Left kidney (tissue), 1 donor: ENCODE measurements at regions not wholly inside any gene's neighbourhood (a gene's known extent, or its start where the extent isn't known, plus 50 kb on each side); places are given as distances from the start of the nearest gene placed in this dataset.

ENCODE experiments used
- DNase-seq: peaks from one replicate; pipeline ENCODE4 v3.0.0-alpha.2; 2013

DNA sequence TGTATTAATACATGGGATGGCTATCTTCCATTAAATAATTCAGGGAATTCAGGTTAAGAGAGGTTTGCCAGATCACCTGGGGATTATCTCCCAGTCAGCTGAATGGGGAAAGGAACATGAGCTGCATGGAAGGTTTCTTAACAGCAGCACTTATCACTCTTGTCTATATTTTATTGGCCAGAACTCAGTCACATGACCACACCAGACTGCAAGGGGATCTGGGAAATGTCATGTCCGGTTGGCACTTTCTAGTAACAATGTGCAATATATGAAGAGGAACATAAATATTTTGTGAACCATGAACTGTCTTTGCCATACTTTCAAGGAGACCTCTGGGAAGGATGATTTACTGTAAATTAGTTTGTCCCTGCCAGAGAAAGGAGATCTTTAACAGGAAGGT, 599.1 kb downstream of the SLC4A3 start:
- no peak for DNase-seq

DNA sequence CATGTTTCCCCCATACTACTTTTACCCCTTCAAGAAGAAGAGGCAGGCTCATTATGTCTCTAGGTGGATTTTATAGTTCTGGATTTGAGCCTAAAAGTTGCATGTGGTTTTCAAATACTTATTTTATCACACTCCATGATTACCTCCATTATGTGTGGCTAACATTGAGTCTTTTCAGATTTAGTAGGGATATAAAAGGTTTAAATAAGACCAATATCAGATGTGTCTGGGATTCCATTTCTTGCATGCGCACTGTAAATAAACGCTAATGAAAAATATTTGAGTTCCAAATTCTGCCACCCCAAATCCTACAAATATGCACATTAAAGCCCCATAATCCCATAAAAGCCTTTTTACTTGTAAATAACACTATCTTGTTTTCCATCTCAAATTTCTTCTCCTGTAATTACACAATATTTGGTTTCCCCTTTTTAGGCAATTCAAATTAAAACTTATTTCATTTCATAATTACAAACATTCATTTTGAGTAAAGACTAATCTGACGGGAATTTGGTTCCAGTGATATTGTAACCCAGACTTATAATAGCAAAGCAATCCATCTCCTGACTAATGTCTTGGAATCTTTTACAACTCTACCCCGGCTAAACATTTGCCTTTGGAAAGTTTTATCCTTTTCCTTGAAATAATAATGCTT, 600.0 kb downstream of the SLC4A3 start:
- DNase-seq, result no peak

DNA sequence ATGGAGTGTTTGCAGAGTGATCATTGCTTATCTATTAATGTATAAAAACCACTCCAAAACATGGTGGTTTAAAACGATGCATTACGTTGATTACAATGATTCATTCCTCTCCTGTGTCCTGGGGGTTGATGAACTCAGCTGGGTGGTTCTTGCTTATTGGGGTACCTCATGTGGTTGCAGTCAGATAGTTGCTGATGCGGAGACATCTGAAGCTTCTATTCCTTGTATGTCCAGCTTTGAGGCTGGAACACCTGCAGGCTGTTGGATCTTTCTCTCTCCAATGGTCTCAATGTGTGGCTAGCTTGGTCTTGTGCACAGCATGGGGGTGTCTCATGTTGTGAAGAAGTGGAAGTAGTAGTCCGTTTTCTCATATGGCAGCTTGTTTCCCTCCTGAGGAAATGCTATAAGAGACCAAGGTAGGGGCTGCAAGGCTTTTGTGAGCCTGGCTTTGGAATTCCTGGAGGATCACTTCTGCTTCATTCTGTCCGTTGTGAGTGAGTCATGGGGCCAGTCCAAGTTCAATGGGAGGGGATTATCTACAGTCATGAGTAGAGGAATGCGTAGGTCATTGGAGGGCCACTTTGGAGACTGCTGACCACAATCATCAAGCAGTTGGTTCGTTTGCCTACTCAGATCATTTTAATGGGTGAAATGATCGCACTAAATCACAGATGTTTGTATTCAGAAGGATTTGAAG, 601.0 kb downstream of the SLC4A3 start:
- no peak for DNase-seq

- DNase-seq, result no peak
Measured at GRCh38 chr2:220240641-220241040, 613.2 kb downstream of the SLC4A3 start.

DNA sequence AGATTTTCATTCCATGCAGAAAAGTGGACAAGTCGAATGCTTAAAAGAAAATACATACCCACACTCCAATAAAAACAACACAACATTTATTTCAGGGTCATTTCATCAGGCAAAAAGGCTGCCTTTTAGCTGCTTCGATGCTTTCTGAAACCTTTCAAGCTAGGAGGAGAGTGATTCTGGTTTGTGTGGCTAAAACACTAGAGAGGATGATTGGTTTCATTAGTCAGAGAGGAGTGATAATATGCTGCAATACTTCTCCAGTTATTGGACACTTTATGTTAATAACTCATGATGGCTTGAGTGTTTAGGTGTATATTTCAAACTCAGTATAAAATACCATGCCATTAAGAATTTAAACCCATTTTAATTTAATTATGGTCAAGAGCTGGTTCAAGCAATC, 614.0 kb downstream of the SLC4A3 start:
- no peak for DNase-seq

GRCh38 chr2:220243571-220243970, 616.1 kb downstream of the SLC4A3 start:
- DNase-seq, result no peak

GRCh38 chr2:220246386-220246785, 619.0 kb downstream of the SLC4A3 start:
- no peak for DNase-seq

DNA sequence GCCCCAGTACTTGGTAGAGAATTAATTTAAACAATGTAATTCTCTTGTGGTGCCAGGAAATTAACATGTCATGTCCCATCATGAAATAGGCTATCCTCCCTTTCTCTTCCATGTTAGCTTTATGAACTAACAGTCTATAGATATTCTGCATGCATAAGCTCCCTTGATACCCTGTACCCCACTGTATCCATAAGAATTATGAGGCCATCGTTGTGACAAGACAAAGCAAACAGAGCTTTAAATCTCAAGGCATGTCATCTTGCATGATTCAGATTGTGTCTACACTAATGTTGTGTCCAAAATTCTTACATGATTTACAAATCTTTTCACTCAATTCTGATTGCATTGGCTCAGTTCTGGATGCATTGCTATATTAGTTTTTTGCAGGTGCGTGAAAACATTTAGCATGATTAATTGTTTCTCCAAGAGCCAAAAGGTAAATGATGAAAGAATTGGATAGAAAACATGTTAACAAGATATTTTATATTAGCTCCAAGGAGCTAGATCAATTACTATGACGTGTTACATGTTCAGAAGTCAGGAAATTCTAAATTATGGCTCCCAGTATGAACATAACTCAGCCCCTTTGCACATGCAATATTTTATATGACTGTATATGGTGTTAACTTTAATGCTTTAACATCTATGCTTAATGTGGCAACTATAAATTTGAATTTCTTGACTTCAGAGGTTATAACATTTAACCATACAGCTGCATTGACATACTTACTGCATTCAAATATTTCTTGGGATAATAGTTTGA, 620.3 kb downstream of the SLC4A3 start:
- no peak for DNase-seq

DNA sequence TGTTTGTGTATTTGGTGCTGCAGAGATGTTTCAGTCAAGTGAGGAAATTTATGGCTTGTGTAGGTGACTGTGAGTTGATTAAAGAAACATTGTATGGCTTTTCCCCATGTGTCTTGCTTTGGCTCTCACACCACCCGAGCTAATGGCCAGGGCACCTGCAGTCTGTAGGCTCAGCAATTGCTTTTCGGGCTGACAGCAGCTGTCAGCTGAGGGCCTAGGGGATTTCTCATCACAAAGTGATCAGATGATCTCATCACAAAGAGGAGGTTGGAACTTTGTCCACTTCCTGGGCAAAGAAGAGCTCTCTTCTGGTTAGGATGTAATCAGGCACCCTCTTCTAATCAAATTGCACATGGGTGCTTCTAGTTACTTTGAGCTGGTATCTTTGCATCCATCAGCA, 632.2 kb downstream of the SLC4A3 start:
- DNase-seq, result no peak

DNA sequence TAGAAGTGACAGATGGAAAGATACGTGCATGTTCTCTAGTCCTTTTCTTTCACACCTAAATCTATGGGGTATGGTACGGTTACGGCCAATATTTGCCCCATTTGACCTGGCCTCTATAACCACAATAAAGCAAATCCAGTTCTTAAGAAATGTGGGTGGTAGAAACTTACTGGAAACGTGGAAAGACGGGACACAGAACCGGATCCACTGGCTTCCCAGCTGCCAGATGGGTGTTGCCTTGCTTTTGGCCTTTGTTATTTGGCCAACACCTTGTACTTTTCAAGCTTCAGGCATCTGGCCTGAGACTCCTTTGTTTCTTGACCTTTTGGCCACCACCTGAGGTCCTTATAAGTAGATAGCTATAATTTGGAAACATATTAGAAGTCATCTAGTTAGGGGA, 635.9 kb downstream of the SLC4A3 start:
- no peak for DNase-seq

GRCh38 chr2:220269367-220269766, 641.9 kb downstream of the SLC4A3 start:
- no peak for DNase-seq

DNA sequence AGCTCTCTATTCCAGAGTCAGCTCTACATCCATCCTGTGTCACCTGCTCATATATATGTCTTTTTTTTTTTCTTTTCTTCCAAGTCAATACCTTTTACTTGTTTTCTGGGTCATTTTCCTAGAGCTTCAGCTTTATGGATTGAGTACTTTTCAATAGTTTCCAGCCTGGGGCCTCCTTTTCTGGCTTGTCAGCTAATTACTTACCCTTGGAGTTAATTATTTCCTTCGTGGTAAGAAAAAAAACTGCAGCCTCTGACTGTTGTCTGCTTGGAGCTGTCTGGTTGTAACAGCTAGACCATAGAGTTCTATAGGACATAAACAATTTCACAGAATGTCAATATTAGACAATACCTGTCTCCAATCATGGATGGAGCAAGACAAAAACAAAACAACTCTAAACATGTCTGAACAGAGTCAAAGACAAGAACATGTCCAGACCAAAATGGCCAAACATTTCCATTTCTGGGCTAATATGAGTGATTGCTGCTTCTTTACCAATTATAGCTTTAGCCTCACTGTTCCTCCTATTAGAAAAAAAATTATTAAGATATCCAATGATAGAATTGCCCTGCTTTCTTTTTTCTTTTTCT, 643.1 kb downstream of the SLC4A3 start:
- DNase-seq, result no peak

DNA sequence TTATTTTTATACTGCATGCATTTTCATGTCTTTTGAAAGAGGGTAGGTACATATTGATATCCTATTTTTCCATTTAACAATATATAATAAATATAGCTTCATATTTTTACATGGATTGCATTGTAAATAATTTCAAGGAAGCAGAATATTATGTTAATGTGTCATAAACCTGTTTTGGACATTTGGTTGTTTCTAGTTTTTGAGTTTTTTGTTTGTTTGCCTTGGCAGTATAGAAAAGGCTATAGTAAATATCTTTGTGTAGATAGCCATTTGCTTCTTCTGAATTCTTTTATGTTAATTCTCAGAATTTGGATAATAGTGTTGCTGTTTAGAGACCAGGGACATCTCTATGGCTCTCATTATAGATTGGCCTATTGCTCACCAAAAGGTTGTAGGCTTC, 645.2 kb downstream of the SLC4A3 start:
- no peak for DNase-seq

GRCh38 chr2:220273082-220273481, 645.7 kb downstream of the SLC4A3 start:
- no peak for DNase-seq

DNA sequence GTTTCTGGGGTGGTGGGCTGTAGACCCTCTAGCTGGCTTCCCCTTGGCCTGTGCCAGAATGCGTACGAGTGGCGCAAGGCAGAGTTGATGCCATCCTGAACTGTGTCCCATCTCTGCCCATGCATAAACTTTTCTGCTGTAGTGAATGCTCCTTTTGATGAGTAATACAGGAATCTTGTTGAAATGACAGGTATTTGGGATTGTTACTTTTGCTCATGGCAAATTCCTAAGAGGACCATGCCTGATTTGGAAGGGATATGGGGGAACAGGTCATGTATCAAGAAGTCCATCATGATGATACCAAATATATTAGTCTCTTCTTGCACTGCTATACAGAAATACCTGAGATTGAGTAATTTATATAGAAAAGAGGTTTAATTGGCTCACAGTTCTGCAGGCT, 648.0 kb downstream of the SLC4A3 start:
- no peak for DNase-seq

DNA sequence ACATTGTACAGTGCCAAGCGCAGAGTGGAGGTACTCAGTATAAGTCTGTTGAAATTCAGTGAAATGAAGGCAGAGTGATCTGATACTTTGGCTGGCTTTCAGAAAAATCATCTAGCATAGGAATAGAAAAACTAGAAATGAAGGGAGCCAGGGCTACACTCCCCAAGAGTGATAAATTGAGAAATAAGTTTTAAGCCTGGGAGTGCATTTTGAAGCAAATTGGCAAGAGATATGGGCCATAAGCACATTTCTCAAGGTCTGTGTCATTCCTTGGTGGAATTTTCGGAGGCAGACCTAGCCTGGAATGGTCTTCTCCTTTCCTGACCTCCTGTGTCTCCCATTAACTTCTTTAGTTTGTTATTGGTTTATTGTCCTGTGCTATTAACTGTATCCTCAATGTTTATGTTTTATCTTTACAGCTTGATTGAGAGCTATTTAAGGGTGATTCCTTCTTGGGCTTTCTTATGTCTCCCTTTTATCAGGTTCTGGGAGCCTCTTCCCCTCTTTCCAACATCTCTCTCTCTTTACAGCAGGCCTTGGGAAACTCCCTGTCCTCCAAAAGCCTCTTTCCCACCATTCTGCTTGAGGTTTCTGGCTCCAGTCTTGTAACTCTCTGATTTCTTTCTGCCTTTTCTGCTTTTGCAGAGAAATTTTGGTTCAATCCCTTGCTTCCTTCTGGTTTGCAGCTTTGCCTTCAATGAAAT, 649.5 kb downstream of the SLC4A3 start:
- DNase-seq, result no peak

GRCh38 chr2:220277445-220277975, 650.1 kb downstream of the SLC4A3 start:
- DNase-seq, result no peak

GRCh38 chr2:220278022-220278421, 650.6 kb downstream of the SLC4A3 start:
- DNase-seq, result no peak

- DNase-seq, result no peak
Measured at GRCh38 chr2:220279372-220279771, 651.9 kb downstream of the SLC4A3 start.

- no peak for DNase-seq
Measured at GRCh38 chr2:220279840-220280239, 652.4 kb downstream of the SLC4A3 start.

- no peak for DNase-seq
Measured at GRCh38 chr2:220280736-220281135, 653.3 kb downstream of the SLC4A3 start.

- DNase-seq, result no peak
Measured at GRCh38 chr2:220281771-220282170, 654.3 kb downstream of the SLC4A3 start.
